Activated T-cell treated with anti-CD3 and anti-CD28 coated beads, Interleukin-2, amount 50 U/mL, for 4 hours (primary cell): ENCODE measurements at regions not wholly inside any gene's neighbourhood (a gene's known extent, or its start where the extent isn't known, plus 50 kb on each side); places are given as distances from the start of the nearest gene placed in this dataset.

Experiments used
- ATAC-seq, 2 donors: fragments of 200-7000 bp; cut with Tn5 transposase; one replicate each; pipeline ENCODE4 v1.10.0; 2021
- DNase-seq: peaks from one replicate; pipeline ENCODE4 v3.0.0-alpha.2; 2020
- H3K27me3 Mint-ChIP-seq: one replicate; pipeline ENCODE4 v1.8.0; 2021; ENCODE audit warnings: low read depth, mixed read lengths
- H3K36me3 Mint-ChIP-seq: one replicate; pipeline ENCODE4 v1.8.0; 2022; ENCODE audit warnings: mixed read lengths; ENCODE audit not compliant: insufficient read depth
- H3K4me1 Mint-ChIP-seq: one replicate; pipeline ENCODE4 v1.8.0; 2021; ENCODE audit warnings: low read depth, mixed read lengths
- H3K4me3 Mint-ChIP-seq: one replicate; pipeline ENCODE4 v1.8.0; 2021; ENCODE audit warnings: mild to moderate bottlenecking, moderate library complexity, mixed read lengths
- H3K9me3 Mint-ChIP-seq: one replicate; pipeline ENCODE4 v1.8.0; 2021; ENCODE audit warnings: mixed read lengths

DNA sequence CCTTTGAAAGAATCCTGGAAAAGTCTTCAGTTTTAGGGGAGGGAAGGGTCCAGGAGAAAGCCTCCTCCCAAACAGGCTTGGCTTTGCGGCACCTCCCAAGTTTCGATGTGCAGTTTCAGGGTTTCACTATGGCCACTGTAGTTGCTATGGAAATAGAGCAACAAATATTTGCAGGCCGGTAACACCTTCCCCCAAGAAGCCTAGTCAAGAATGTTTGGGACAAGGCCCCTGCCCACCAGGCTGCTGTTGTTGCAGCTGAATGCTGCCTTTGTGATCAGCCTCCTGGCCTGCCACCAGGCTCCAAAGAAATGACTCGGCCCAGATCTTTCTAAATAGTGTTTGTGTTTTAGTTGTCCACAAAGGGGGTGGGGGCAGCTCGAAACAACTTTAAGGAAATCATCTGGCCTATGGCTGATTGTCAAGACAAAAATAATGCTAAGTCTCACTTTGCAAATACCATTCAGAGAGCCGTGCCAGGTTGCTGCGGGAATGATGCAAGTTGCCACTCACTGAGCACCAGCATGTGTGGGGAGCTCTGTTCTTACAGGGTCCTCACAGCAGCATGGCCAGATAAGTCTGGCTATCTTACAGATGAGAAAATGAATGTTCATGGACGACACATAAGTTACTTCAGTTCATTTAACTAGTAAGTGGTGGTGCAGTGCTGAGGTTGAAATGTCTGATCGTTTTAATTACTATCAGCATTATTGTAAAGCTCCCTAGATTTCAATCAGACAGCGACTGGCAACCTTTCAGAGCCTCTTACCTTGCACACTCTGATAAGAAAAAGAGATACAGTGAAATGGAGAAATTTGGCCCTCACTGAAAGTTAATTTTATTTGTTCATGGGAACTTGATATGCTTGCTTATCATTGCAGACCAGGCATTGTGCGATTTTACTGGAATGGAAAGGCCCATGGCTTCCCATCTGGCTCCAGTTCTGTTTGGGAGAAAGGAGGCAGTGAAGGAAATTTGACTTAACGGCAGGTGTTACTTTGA, 91.2 kb upstream of the JUN start:
- peaks cover 2% of the 10 kb centered on the region for H3K27me3 Mint-ChIP-seq

DNA sequence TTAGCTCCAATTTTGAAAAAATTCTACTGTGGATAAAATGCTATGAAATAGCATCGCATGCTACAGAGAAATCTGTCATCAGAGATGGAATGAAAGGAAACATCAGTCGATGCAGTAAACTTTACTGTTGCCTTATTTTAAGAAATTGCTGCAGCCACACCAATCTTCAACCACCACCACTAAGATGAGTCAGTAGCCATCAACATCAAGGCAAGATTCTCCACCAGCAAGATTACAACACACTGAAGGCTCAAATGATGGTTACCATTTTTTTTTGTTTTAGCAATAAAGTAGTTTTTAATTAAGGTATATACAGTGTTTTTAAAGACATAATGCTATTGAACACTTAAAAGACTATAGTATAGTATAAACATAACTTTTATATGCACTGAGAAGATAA, 95.6 kb upstream of the JUN start:
- Mint-ChIP-seq H3K4me1 (peaks cover 5% of the 10 kb centered on the region), H3K36me3 (no peaks in the 10 kb centered on the region), H3K9me3 (no peaks in the 10 kb centered on the region), H3K27me3 (no peaks in the 10 kb centered on the region), H3K4me3 (no peak overlapping the region)
- DNase-seq (no peak), ATAC-seq (no peak)

More for the DNA sequence above, 91.2 kb upstream of the JUN start:
- peaks cover 2% of the 10 kb centered on the region for H3K36me3 Mint-ChIP-seq
- no peaks in the 10 kb centered on the region for H3K4me1 Mint-ChIP-seq
- ATAC-seq, result no peak
- no peak overlapping the region for H3K4me3 Mint-ChIP-seq
- DNase-seq, result no peak
- H3K9me3 Mint-ChIP-seq, result no peaks in the 10 kb centered on the region

DNA sequence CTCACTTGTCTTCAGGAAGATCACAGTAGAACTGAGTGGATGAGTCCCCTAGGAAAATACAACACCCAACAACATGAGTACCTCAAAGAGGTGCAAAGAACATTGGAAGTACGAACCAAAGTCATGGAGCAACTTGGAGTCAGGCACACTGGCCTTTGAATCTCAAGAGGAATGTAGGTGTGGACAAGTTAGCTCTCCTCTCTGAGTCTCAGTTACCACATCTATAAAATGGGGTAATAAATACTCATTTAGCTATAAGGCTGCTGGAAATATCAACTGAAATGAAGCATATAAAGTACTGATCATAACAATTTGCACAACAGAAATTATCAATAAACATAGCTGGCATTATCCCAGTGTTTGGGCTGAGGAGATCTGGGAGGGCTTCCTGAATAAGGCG, 96.7 kb upstream of the JUN start:
- Mint-ChIP-seq H3K36me3 (no peaks in the 10 kb centered on the region), H3K4me1 (peaks cover 11% of the 10 kb centered on the region), H3K27me3 (no peaks in the 10 kb centered on the region), H3K4me3 (no peak overlapping the region), H3K9me3 (no peaks in the 10 kb centered on the region)
- DNase-seq (no peak), ATAC-seq (no peak)

DNA sequence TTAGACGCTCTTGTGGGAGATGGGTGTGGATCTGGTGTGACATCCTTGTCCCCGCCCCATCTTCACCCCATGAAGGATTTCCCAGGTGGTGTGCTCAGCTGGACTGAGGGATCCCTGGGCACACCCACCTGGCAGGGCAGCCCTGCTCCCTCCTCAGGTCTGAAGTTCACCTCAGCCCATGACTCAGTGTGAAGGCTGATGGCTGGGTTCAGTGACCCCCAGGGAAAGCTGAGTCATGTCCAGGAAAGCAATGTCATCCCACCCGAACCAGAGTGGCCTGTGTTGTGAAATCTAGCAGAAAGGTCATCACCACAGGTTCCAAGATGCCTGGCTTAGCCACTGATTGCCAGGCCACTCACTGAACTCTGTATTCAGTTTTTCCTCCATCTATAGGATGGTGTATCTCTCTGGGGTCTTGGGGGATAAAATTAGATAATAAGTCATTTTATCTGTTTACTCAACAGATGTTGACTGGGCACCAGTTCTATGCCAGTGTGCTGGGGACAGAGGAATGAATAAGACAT, 97.7 kb upstream of the JUN start:
- ATAC-seq, result no peak
- Mint-ChIP-seq H3K4me3 (no peak overlapping the region), H3K9me3 (no peaks in the 10 kb centered on the region)

DNA sequence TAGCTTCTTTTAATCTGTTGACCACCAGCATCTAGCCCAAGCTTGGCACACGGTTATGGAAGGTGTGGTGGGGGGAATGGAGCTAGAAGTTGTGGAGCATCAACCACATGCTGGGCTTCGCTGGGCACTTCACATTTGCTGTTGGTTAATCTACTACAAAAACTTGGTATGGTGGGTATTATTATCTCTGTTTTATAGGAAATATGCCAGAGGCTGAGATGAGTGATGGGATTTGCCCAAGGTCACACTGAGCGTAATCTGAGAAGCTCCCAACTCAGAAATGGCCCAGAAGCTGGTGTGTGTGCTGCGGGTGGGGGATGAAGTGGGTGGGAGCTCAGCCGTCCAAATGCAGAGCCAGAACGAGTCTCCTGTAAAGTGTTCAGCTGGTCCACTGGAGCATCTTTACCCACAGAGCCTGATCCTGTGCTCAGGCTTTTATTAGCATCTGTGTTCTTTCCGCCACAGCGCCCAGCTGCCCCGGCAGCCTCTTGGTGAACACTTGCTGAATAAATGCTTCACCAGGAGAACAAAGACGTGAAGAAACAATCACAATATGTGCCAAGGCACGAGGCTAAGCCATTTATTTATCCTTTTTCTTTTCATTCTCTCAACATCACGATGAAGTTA, 98.6 kb upstream of the JUN start:
- Mint-ChIP-seq H3K4me3 (no peak overlapping the region), H3K27me3 (no peaks in the 10 kb centered on the region), H3K4me1 (peaks cover 27% of the 10 kb centered on the region), H3K9me3 (no peaks in the 10 kb centered on the region), H3K36me3 (no peaks in the 10 kb centered on the region)
- ATAC-seq (no peak), DNase-seq (no peak)

More for the DNA sequence above, 97.7 kb upstream of the JUN start:
- no peaks in the 10 kb centered on the region for H3K36me3 Mint-ChIP-seq
- no peaks in the 10 kb centered on the region for H3K27me3 Mint-ChIP-seq
- H3K4me1 Mint-ChIP-seq, result peaks cover 21% of the 10 kb centered on the region
- DNase-seq, result no peak

DNA sequence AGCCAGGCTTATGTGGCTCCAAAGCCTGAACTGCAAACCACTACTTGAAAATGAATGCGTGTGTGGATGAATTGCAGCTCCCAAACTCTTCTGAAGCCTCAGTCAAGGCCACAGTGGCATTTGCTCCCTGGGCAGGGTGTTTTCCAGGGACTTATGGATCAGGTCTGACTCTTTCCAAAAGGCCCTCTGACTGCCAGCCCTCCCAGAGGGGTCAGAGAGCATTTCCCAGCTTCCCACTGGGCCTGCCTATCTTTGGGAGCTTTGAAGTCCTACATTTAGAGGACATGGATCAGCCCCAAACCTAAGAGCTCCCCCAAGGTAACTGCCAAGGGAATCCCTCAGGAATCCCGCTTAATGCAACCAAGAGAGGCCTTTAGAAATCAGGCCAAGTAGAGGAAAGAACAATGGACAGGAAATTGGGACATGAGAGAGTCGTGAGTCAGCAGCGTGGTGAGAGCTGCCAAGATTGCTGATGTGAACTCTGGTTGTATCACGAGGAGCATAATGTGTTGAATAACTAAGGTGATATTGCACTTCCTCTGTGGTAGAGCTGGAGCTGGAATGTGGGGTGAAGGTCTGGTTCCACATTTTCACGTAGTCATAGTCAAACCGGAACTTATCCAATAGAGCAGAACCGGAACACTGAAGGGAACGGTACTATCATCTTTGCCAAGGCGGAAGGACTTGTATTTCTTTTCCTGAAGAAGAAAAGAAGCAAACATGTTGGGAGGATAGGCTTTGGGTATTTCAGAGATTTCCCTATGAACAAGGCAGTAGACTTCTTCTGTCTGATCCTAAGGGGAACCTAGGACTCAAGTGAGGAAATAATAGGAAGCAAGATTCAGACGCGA, 99.4 kb upstream of the JUN start:
- DNase-seq, result no peak
- ATAC-seq, result no peak
- H3K27me3 Mint-ChIP-seq, result no peaks in the 10 kb centered on the region
- H3K4me3 Mint-ChIP-seq, result no peak overlapping the region
- H3K9me3 Mint-ChIP-seq, result no peaks in the 10 kb centered on the region
- no peaks in the 10 kb centered on the region for H3K36me3 Mint-ChIP-seq
- peaks cover 27% of the 10 kb centered on the region for H3K4me1 Mint-ChIP-seq

DNA sequence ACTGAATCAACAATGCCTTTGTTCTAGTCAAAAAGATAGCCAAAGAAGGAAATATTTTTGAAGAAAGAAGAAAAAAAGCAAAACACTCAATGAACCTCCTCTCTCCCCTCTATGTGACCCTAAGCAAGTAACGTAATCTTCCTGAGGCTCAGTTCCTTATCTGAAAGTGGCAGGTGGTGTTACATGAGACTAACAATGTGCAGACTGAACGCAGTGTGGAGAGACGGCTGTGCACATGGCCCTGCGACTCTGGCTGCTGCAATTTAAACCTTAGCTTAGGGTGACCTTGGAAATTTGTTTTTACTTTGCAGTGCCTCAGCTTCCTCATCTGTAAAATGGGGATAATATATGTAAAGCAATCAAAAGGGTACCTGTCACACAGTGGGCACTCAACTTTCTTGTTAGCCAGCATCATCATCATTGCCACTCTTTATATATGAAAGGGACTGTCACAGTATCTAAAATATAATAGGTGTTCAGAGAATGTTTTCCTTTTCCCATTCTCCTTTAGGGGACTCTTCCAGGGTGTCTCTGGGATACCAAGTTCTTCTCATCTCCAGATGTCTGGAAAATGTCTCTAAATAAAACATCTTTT, 100.1 kb upstream of the JUN start:
- Mint-ChIP-seq H3K4me3 (no peak overlapping the region), H3K36me3 (no peaks in the 10 kb centered on the region), H3K4me1 (peaks cover 27% of the 10 kb centered on the region), H3K27me3 (no peaks in the 10 kb centered on the region), H3K9me3 (no peaks in the 10 kb centered on the region)
- DNase-seq, result no peak
- ATAC-seq, result no peak

DNA sequence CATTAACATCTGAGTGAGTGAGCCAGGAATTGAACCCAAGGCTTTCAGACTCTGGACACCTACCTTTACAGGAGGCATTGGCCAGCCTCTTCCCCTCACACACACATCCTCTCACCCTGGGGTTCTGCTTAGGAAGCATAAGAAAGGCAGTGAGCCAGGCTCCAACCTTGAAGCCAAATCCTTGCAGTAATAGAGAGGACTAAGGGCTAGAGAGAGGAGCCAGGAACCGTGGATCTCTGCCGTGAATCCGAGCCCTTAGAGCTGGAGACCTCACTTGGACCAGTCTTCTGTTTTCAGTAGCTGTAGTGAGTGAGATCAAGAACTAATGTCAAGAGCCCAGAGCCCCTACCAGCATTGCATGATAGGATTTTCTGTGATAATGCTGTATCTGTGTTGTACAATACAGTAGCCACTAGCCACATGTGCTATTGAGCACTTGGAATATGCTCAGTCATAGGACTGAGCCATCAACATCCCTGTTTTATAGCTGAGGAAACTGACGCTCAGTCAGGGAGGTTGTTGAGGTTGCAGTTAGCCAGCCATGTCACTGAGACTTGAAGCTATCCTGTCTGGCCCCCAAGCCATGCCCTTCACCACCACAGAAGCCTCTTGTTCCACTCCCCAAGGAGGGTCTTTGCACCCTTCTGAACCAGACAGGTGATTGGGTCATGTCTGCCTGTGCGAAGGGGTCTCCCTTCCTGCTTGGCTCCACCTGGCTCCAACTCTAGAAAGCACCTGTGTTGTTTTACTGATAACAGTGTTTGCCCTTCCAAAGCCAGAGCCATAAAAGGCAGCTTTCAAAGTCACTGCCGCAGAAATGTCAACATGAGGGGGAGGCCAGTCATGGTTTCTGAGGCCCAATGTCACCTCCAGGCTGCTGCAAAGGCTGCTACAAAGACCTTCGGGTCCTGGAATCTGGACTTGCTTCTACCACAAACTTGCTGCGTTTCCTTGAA, 101.1 kb upstream of the JUN start:
- Mint-ChIP-seq H3K27me3 (no peaks in the 10 kb centered on the region), H3K4me3 (no peak overlapping the region), H3K9me3 (no peaks in the 10 kb centered on the region), H3K4me1 (peaks cover 27% of the 10 kb centered on the region), H3K36me3 (no peaks in the 10 kb centered on the region)
- DNase-seq, result no peak
- peak in 1 of 2 donors; percentile 32 for ATAC-seq

DNA sequence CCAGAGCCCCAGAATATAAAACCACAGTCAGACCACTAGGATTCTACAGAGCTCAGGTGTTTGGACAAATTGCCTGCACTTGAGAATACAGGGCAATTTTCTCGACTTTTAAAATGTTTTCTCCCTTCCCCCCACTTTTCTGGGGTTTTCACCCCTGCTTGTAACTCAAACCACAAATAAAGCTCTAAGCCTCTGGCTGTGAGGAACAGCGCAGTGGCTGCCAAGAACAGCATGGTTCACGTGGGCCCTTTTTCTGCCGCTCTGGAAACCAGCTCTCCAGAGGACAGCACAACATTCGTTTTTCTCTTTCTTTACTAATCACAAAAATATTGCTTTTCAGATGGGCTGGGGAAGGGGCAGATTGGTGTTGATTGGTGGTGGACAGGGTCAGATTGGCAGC, 102.2 kb upstream of the JUN start:
- peak overlapping the region; percentile 2 for H3K4me3 Mint-ChIP-seq
- ATAC-seq (peak; percentile 55 to 65), DNase-seq (peak; percentile 7)
- no peaks in the 10 kb centered on the region for H3K27me3 Mint-ChIP-seq
- H3K9me3 Mint-ChIP-seq, result no peaks in the 10 kb centered on the region
- H3K36me3 Mint-ChIP-seq, result no peaks in the 10 kb centered on the region
- peaks cover 27% of the 10 kb centered on the region for H3K4me1 Mint-ChIP-seq

DNA sequence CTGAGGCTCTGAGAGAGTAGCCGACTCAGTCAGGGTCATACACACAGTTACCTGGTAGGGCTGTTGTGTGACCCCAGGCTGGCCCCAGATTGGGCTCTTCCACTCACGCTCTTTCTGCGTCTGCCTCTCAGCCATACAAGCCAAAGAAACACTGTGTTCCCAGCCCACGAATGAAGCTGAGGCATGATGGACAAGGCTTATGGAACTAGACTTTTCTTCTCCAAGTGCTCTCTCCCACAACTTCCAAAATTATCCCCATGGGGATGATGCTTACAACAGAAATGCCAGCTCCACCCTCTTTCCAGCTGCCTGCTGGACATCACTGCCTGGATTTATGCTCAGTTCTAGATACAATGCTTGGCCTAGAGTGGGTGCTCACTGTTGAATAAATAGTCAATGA, 102.8 kb upstream of the JUN start:
- Mint-ChIP-seq H3K9me3 (no peaks in the 10 kb centered on the region), H3K27me3 (no peaks in the 10 kb centered on the region), H3K4me1 (peaks cover 27% of the 10 kb centered on the region), H3K36me3 (no peaks in the 10 kb centered on the region), H3K4me3 (no peak overlapping the region)
- ATAC-seq, result no peak
- no peak for DNase-seq

DNA sequence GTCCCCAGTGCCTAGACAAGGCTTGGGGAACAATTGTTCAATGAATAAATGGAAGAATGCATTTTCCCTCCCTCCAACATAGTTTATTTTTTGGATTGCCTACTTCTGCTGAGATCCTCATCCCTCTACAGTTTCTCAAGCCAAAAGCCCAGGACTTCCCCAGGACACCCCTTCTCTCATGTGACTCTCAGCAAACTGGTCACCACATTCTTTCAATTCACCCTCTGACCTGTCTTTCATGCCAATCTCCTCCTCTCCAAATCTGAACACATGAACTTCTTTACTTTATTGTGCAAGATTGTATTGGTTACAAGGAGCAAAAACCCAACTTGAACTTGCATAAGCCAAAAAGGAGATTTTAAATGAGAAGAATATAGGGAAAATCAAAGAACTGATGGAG, 103.2 kb upstream of the JUN start:
- H3K27me3 Mint-ChIP-seq, result no peaks in the 10 kb centered on the region
- ATAC-seq (no peak), DNase-seq (no peak)
- H3K4me1 Mint-ChIP-seq, result peaks cover 27% of the 10 kb centered on the region
- no peaks in the 10 kb centered on the region for H3K36me3 Mint-ChIP-seq
- H3K4me3 Mint-ChIP-seq, result no peak overlapping the region
- no peaks in the 10 kb centered on the region for H3K9me3 Mint-ChIP-seq

DNA sequence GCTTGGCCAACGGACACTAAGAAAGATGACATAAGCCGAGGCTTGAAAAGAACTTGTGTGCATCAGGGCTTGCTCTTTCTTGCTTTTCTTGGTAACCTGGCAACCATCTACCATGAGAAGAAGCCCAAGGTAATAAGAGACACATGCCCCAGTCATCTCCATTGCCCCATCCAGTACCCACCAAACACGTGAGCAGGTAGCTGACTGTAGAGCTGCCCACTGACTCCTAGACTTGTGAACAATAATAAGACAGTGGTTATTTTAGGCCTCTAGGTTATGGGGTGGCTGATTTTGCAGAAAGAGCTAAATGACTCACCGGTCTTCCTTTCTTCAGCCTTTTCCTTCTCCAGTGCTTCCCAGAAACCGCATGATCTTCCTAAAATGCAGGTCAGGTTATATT, 105.0 kb upstream of the JUN start:
- H3K9me3 Mint-ChIP-seq, result no peaks in the 10 kb centered on the region
- no peak for DNase-seq
- ATAC-seq, result no peak
- peaks cover 2% of the 10 kb centered on the region for H3K27me3 Mint-ChIP-seq
- no peaks in the 10 kb centered on the region for H3K36me3 Mint-ChIP-seq
- H3K4me1 Mint-ChIP-seq, result peaks cover 22% of the 10 kb centered on the region
- no peak overlapping the region for H3K4me3 Mint-ChIP-seq

DNA sequence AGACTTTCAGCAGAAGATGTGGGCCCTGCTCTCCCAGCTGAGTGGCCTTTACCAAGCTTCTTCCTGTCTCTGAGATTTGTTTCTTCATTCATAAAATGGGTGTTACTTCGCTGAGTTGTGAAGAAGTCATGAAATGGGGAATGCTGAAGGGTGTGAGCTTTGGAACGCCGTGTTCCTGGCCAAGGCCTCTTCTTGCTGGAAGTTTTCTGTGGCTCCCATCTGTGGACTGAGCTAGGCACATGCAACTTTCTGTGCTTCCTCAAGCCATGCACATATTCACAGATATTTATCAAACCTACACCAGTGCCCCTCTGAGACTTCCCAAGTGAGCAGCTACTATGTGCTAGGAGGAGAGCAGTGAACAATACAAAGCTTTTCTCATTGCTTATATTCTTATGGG, 106.3 kb upstream of the JUN start:
- peaks cover 23% of the 10 kb centered on the region for H3K4me1 Mint-ChIP-seq
- H3K4me3 Mint-ChIP-seq, result no peak overlapping the region
- ATAC-seq, result no peak
- no peaks in the 10 kb centered on the region for H3K36me3 Mint-ChIP-seq
- no peak for DNase-seq
- H3K9me3 Mint-ChIP-seq, result no peaks in the 10 kb centered on the region
- peaks cover 2% of the 10 kb centered on the region for H3K27me3 Mint-ChIP-seq
